Thyroid gland (tissue), 4 donors: ENCODE measurements at regions not wholly inside any gene's neighbourhood (a gene's known extent, or its start where the extent isn't known, plus 50 kb on each side); places are given as distances from the start of the nearest gene placed in this dataset.
"Not testable (repeated sequence)": the region's sequence is repeated elsewhere in the genome, so short reads cannot be mapped to it uniquely, and the experiment has no call there.

ENCODE experiments used
- DNase-seq, 2 donors: peaks; one replicate each; pipeline ENCODE4 v3.0.0-alpha.2; 2019
- H3K27ac ChIP-seq, 3 donors: fragments of 200-600 bp; sonication (generic); 1 replicate in 2 of 3; 2 replicates in 1 of 3; pipeline ENCODE4 v1.5.1; 2016 to 2019; ENCODE audit warnings: mild to moderate bottlenecking in 1 of 3, moderate library complexity in 1 of 3
- H3K27me3 ChIP-seq: fragments of 200-600 bp; sonication (generic); one replicate; pipeline ENCODE4 v1.5.1; 2019
- H3K36me3 ChIP-seq, 2 donors: fragments of 200-600 bp; sonication (generic); one replicate each; pipeline ENCODE4 v1.5.1; 2016 to 2019
- H3K4me1 ChIP-seq, 2 donors: fragments of 200-600 bp; sonication (generic); one replicate each; pipeline ENCODE4 v1.5.1; 2017 to 2019
- H3K4me3 ChIP-seq, 3 donors: fragments of 200-600 bp; sonication (generic); replicated peaks in 1 of 3; 1 replicate in 2 of 3; 2 replicates in 1 of 3; pipeline ENCODE4 v1.5.1; 2016; ENCODE audit warnings: mild to moderate bottlenecking in 1 of 3
- H3K9me3 ChIP-seq: fragments of 200-600 bp; sonication (generic); one replicate; pipeline ENCODE4 v1.5.1; 2017
- POLR2A ChIP-seq, 2 donors: fragments of 450-650 bp; IDR thresholded peaks; one replicate each; pipeline ENCODE4 v1.6.1; 2017; ENCODE audit warnings: antibody characterized with exemption in 2 of 2, mild to moderate bottlenecking in 2 of 2, moderate library complexity in 1 of 2
- WGBS, 2 donors: methylation state at CpG; one replicate each; pipeline ENCODE4 v1.1.5; 2017; 5-methylcytosine and 5-hydroxymethylcytosine counted together
- intact Hi-C: fragments of 100-400 bp; cut with DNase I; formaldehyde crosslinking; loops from one replicate; pipeline ENCODE4 v1.15.1; 2023
- TF ChIP-seq, protein P1 (sequence below), 6 experiments: fragments of 200-600 bp in 3 of 6; fragments of 450-650 bp in 3 of 6; sonication (generic) in 3 of 6; IDR thresholded peaks; one replicate each; pipeline ENCODE4 v1.5.1; 2016 to 2019; ENCODE audit warnings: antibody characterized with exemption in 6 of 6, mild to moderate bottlenecking in 2 of 6, inconsistent platforms in 1 of 6, moderate library complexity in 1 of 6

DNA sequence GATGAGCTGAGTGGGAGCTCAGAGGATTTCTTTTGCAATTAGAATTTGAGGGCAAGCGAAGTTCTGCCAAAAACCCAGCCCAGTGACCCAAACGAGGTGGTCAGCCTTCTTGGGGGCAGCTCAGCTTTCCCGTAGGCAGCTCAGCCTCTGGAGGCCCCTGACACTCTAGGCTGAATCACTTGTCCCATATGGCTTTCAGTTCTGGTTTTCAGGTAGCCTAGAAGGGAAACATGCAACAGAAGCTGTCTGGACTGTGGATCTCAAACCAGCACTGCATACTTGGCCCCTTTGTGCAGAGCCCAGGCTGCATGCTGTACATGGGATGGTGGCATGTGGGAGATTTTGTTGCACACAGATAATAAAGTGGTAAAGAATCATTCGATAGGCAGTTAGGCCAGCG lies 322.8 kb downstream of the ANKRD30A start:
- no peaks in the 10 kb centered on the region for H3K4me1 ChIP-seq
- 60 to 67% methylated on average over 3 to 5 of the region's 5 CpGs for WGBS, 2 donors
- TF ChIP-seq, protein P1, sequence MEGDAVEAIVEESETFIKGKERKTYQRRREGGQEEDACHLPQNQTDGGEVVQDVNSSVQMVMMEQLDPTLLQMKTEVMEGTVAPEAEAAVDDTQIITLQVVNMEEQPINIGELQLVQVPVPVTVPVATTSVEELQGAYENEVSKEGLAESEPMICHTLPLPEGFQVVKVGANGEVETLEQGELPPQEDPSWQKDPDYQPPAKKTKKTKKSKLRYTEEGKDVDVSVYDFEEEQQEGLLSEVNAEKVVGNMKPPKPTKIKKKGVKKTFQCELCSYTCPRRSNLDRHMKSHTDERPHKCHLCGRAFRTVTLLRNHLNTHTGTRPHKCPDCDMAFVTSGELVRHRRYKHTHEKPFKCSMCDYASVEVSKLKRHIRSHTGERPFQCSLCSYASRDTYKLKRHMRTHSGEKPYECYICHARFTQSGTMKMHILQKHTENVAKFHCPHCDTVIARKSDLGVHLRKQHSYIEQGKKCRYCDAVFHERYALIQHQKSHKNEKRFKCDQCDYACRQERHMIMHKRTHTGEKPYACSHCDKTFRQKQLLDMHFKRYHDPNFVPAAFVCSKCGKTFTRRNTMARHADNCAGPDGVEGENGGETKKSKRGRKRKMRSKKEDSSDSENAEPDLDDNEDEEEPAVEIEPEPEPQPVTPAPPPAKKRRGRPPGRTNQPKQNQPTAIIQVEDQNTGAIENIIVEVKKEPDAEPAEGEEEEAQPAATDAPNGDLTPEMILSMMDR (IDR thresholded peaks at IDR 0.05), result no peak
- TF ChIP-seq POLR2A (IDR thresholded peaks at IDR 0.05), result no peak
- H3K27me3 ChIP-seq, result no peaks in the 10 kb centered on the region
- no peak overlapping the region for H3K27ac ChIP-seq
- intact Hi-C loops, result no loop called here
- no peaks in the 10 kb centered on the region for H3K36me3 ChIP-seq
- no peak for DNase-seq
- H3K9me3 ChIP-seq, result no peaks in the 10 kb centered on the region
- no peak overlapping the region for H3K4me3 ChIP-seq

DNA sequence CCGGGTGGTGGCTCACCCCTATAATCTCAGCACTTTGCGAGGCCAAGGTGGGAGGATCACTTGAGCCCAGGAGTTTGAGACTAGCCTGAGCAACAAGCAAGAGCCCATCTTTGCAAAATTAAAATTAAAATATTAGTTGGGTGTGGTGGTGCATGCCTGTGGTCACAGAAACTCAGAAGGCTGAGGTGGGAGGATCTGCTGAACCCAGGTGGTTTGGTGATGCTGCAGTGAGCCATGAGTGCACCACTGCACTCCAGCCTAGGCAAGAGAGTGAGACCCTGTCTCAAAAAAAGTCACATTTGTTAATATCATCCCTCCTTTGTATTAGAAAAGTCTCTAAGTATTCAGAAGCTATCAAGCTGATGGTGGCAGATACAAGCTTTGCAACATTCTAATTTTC lies 317.5 kb downstream of the ANKRD30A start:
- H3K36me3 ChIP-seq, result no peaks in the 10 kb centered on the region
- H3K27ac ChIP-seq, result no peak overlapping the region
- intact Hi-C loops, result no loop called here
- no peaks in the 10 kb centered on the region for H3K9me3 ChIP-seq
- H3K4me1 ChIP-seq, result no peaks in the 10 kb centered on the region
- no peaks in the 10 kb centered on the region for H3K27me3 ChIP-seq
- no peak for TF ChIP-seq POLR2A (IDR thresholded peaks at IDR 0.05)
- TF ChIP-seq, protein P1 (IDR thresholded peaks at IDR 0.05), result no peak
- no peak for DNase-seq
- 49 to 58% methylated on average over 2 of the region's 2 CpGs for WGBS, 2 donors
- H3K4me3 ChIP-seq, result no peak overlapping the region

DNA sequence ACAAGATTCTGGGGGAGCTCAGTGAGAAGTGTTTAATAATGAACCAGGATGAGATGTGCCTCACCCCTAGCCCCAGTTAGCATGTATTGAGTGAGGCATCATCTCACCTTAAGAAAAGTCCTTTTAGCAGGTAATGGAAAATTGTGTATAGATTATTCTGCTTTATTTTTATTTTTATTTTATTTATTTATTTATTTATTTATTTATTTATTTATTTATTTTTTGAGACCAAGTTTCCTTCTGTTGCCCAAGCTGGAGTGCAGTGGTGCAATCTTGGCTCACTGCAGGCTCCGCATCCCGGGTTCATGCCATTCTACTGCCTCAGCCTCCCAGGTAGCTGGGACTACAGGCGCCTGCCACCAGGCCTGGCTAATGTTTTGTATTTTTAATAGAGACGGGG lies 315.8 kb downstream of the ANKRD30A start:
- DNase-seq, H3K4me3 ChIP-seq, H3K36me3 ChIP-seq, H3K27ac ChIP-seq, H3K9me3 ChIP-seq, intact Hi-C loops, H3K27me3 ChIP-seq, H3K4me1 ChIP-seq: not testable (repeated sequence)
- 95 to 96% methylated on average over 4 of the region's 4 CpGs for WGBS, 2 donors

DNA sequence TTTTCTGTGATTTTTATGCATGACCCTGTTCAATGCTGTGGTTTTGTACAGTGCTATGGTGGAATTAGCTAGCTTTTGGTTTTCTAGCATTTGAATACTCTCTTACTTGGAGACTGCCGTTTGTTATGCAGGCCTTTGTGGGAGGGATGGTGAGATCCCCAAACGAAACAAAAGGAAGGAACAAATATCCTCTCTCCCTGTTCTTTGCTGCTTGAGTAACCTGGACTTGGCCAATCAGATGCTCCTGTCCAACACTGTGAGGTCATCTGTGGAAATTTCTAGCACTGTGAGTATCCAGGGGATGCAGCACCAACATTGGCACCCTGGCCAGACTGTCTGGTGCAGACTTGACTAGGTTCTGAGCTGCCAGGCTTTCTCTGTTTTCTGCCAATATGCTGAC lies 314.4 kb downstream of the ANKRD30A start:
- WGBS, 2 donors, result 54 to 64% methylated on average over 2 of the region's 2 CpGs
- Histone ChIP-seq H3K27me3 (no peaks in the 10 kb centered on the region), H3K4me1 (no peaks in the 10 kb centered on the region), H3K4me3 (no peak overlapping the region), H3K9me3 (no peaks in the 10 kb centered on the region), H3K36me3 (no peaks in the 10 kb centered on the region), H3K27ac (no peak overlapping the region)
- no peak for DNase-seq
- intact Hi-C loops, result no loop called here
- TF ChIP-seq POLR2A (IDR thresholded peaks at IDR 0.05), result no peak
- TF ChIP-seq, protein P1 (IDR thresholded peaks at IDR 0.05), result no peak

DNA sequence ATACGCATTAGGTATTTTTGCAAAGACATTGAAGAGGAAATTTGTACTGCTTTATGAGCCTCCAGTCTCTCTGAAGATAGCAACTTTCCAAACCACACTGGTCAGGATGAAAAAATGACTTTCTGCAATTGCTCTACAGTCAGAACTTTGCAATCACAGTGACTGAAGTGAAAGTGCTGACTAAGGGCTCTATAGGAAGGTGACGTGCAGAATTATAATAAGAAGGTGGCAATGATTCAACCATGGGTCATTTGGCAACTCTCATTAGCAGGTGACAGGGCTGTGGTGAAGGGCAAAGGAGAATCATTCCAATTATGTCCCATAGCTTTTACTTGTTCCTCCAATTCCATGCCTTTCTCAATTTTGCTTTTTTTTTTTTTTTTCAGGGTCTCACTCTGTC lies 311.0 kb downstream of the ANKRD30A start:
- Histone ChIP-seq H3K4me3 (no peak overlapping the region), H3K27me3 (no peaks in the 10 kb centered on the region), H3K9me3 (no peaks in the 10 kb centered on the region), H3K27ac (no peak overlapping the region), H3K4me1 (no peaks in the 10 kb centered on the region), H3K36me3 (no peaks in the 10 kb centered on the region)
- whole genome bisulfite sequencing, 2 donors, result 77 to 81% methylated on average over 2 of the region's 2 CpGs
- TF ChIP-seq, protein P1 (IDR thresholded peaks at IDR 0.05), result no peak
- TF ChIP-seq POLR2A (IDR thresholded peaks at IDR 0.05), result no peak
- DNase-seq, result no peak
- intact Hi-C loops, result no loop called here

DNA sequence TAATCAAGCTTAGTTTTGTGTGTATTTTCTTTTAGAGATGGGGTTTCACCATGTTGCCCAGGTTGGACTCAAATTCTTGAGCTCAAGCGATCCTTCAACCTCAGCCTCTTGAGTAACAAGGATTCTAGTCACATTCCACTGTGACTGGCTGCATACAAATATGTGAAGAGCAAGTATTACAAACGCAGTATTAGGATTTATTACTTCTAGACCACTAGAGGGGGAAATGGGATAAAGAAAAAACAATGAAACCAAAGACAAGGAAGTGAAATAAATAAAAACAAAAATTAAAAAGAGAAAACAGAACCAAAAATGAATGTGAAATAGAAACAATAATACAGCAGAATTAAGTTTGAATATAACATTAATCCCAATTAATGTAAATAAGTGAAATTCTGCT lies 308.7 kb downstream of the ANKRD30A start:
- Histone ChIP-seq H3K27ac (no peak overlapping the region), H3K36me3 (no peaks in the 10 kb centered on the region), H3K9me3 (no peaks in the 10 kb centered on the region), H3K4me1 (no peaks in the 10 kb centered on the region), H3K4me3 (no peak overlapping the region), H3K27me3 (no peaks in the 10 kb centered on the region)
- TF ChIP-seq, protein P1 (IDR thresholded peaks at IDR 0.05), result no peak
- TF ChIP-seq POLR2A (IDR thresholded peaks at IDR 0.05), result no peak
- 42 to 44% methylated on average over 2 of the region's 2 CpGs for WGBS, 2 donors
- DNase-seq, result no peak
- intact Hi-C loops, result no loop called here
